ENCODE measurements at regions not wholly inside any gene's neighbourhood (a gene's known extent, or its start where the extent isn't known, plus 50 kb on each side); places are given as distances from the start of the nearest gene placed in this dataset.

DNA sequence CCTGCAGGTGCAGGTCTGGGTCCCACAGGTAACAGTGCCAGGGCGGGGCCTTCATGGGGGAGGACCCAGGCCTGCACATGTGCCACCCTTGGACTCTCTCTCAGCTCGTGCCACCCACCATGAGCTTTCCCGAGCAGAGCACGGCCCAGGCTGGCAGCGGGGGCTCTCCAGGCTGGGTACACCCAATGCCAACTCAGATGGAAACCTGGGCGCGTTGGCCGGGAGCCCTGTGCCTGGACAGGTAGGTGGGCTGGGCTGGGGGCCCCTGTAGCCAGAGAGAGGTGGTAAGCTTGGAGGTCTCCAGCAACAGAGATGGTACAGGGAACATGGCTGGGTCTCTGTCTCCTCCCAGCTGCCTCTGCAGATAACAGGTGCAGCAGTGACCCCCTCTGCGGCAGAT lies 69.9 kb upstream of the ADARB2 start:
- ATAC-seq (replicated peaks), result no peak
- H3K4me3 Mint-ChIP-seq, result no peak overlapping the region
- H3K27ac Mint-ChIP-seq, result no peak overlapping the region
- H3K27me3 Mint-ChIP-seq, result peaks cover 7% of the 10 kb centered on the region
- H3K9me3 Mint-ChIP-seq, result peaks cover 3% of the 10 kb centered on the region
- no peaks in the 10 kb centered on the region for H3K36me3 Mint-ChIP-seq (ENCODE audit: low read depth)
- no peaks in the 10 kb centered on the region for H3K4me1 Mint-ChIP-seq

DNA sequence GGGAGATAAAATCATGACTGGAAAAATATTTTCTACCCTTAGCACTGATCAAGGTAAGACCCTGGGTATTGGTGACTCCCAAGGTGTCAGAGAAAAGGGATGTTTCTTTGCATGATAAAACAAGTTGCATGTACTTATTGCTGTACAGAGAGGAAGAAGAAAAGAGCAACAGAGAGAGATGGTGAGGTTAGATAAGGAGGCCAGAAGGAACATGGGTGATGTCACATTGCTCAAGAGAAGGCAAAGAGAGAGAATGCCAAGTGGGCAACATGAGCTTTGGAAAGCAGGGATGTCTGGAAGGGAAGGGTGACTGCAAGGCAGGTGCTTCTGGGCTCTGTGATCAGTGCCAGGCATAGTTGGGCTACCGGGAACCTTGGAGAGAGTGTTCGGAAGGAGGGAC lies 65.1 kb upstream of the ADARB2 start:
- no peak overlapping the region for H3K27ac Mint-ChIP-seq
- no peaks in the 10 kb centered on the region for H3K36me3 Mint-ChIP-seq (ENCODE audit: low read depth)

DNA sequence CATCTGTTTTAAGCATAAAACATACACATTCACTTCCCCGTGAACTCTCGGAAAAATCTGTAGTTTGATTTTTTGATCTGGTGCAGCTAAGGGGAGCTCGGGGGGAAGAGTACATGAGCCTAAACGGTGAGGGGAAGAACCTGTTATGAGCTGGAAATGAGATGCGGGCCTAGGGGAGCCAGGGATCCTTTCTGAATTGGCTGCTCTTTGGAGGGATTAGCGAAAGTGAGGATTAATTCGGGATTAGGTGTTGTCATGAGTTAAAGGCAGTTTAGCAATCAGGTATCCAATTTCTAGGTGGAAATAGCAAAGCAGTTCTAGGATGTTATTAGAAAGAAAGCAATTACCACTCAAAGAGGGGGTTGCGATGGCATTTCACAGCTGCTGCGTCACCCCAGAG lies 51.1 kb upstream of the ADARB2 start:
- Mint-ChIP-seq H3K27me3 (no peaks in the 10 kb centered on the region), H3K27ac (no peak overlapping the region), H3K9me3 (no peaks in the 10 kb centered on the region), H3K4me3 (no peak overlapping the region), H3K36me3 (ENCODE audit: low read depth) (no peaks in the 10 kb centered on the region), H3K4me1 (no peaks in the 10 kb centered on the region)
- ATAC-seq (replicated peaks), result no peak

More for the DNA sequence above, 65.1 kb upstream of the ADARB2 start:
- H3K4me1 Mint-ChIP-seq, result no peaks in the 10 kb centered on the region
- no peaks in the 10 kb centered on the region for H3K9me3 Mint-ChIP-seq
- H3K4me3 Mint-ChIP-seq, result no peak overlapping the region
- no peak for ATAC-seq (replicated peaks)
- H3K27me3 Mint-ChIP-seq, result peaks cover 8% of the 10 kb centered on the region
